ENCODE measurements at regions not wholly inside any gene's neighbourhood (a gene's known extent, or its start where the extent isn't known, plus 50 kb on each side); places are given as distances from the start of the nearest gene placed in this dataset.

DNA sequence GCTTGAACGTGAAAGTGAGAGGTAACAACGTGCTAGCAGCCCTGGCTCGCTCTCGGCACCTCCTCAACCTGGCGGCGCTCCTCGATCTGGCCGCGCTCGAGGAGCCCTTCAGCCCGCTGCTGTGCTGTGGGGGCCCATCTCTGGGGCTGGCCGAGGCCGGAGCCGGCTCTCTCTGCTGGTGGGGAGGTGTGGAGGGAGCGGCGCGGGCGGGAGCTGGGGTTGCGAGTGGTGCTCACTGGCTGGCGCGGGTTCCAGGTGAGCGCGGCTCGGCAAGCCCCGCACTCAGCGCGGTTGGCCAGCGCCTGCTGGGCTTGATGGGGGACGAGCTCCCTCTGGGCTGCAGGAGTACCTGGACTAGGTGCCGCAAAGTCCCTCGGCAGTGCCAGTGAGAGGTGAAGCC is 52.5 kb upstream of the RPS6KA2 start:
- TF ChIP-seq POLR2AphosphoS5 (IDR thresholded peaks at IDR 0.05; ENCODE audit: low read depth, low read length) (no peak), POLR2A (IDR thresholded peaks at IDR 0.05; ENCODE audit: low read depth, low read length) (no peak), TAF1 (IDR thresholded peaks at IDR 0.05; ENCODE audit: borderline replicate concordance, low read depth, low read length) (no peak)

Measured in GM12892 (cell line).